ENCODE measurements at regions not wholly inside any gene's neighbourhood (a gene's known extent, or its start where the extent isn't known, plus 50 kb on each side); places are given as distances from the start of the nearest gene placed in this dataset.

- TF ChIP-seq CTCF (IDR thresholded peaks at IDR 0.05; ENCODE audit: extremely low read depth in 1 of 2, insufficient read depth in 1 of 2, low read depth in 1 of 2, low read length in 2 of 2) (no peak), POLR2AphosphoS5 (IDR thresholded peaks at IDR 0.05; ENCODE audit: insufficient read depth, low read depth, low read length) (no peak)
These were observed 105.1 kb upstream of the RAPGEF2 start for GRCh38 chr4:158997660-158998349.
